VCaP (cell line): ENCODE measurements at regions not wholly inside any gene's neighbourhood (a gene's known extent, or its start where the extent isn't known, plus 50 kb on each side); places are given as distances from the start of the nearest gene placed in this dataset.

Experiments used
- H3K27ac ChIP-seq: fragments of 450-650 bp; 2 replicates; pipeline ENCODE4 v1.5.1; 2017
- TF ChIP-seq, protein P1 (sequence below): fragments of 450-650 bp; conservative IDR thresholded peaks from 2 replicates; pipeline ENCODE4 v1.5.1; 2017; ENCODE audit warnings: mild to moderate bottlenecking, moderate library complexity

DNA sequence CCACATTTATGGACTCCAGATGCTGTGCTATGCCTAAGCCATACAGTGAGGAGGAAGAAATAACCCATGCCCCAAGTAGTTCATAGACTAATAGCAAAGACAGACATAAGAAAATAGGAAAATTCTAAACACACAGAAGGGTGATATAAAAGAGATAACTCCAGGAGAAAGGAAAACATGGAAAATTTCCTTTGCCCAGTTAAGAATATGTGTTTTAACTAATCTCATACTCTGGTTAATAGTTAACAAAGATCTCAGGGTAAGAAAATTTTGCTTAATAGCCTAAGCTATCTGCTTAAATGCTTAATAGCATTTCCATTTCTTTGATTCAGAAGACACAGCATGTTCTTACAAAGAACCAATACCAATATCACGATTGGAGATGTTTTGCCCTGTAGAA, 358.0 kb downstream of the MSX2 start:
- H3K27ac ChIP-seq = no peak overlapping the region
- TF ChIP-seq, protein P1, sequence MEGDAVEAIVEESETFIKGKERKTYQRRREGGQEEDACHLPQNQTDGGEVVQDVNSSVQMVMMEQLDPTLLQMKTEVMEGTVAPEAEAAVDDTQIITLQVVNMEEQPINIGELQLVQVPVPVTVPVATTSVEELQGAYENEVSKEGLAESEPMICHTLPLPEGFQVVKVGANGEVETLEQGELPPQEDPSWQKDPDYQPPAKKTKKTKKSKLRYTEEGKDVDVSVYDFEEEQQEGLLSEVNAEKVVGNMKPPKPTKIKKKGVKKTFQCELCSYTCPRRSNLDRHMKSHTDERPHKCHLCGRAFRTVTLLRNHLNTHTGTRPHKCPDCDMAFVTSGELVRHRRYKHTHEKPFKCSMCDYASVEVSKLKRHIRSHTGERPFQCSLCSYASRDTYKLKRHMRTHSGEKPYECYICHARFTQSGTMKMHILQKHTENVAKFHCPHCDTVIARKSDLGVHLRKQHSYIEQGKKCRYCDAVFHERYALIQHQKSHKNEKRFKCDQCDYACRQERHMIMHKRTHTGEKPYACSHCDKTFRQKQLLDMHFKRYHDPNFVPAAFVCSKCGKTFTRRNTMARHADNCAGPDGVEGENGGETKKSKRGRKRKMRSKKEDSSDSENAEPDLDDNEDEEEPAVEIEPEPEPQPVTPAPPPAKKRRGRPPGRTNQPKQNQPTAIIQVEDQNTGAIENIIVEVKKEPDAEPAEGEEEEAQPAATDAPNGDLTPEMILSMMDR = no peak

DNA sequence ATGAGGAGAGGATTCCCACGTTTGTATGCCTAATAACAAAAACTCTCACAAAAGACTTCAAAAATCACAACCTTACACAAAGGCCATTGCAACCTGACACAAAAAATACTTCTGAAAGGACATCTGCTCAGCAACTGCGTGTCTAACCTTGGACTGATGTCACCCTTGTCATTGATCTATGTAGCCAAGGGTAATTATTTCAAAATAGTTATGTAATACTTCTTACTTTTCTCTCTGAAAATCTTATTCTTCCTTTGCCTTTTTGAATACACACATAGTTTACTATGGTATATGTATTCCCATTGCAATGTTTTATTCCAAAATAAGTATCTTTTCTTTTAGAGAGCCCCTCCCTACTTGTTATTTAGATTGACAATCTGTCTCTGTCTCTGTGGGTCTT, 355.3 kb downstream of the MSX2 start:
- no peak overlapping the region for H3K27ac ChIP-seq

DNA sequence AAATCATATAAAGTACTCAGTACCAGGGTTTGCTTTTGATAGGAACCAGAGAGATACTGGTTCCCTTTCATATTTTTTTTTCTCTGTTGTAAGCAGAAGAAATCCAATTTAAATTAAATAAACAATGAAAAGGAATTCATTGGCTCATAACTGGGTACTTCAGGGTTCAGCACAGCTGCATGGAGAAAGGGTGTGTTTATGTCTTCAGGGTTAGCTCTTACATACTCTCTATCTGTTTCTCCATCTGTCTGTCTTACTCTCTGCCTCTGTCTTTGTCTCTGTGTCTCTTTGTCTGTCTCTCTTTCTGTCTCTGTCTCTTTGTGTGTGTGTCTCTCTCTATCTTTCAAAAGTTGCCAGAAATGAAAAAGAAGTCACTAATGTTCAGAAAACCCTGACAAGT, 345.9 kb downstream of the MSX2 start:
- TF ChIP-seq, protein P1 = no peak
- no peak overlapping the region for H3K27ac ChIP-seq

More for the DNA sequence above, 355.3 kb downstream of the MSX2 start:
- TF ChIP-seq, protein P1 = no peak

DNA sequence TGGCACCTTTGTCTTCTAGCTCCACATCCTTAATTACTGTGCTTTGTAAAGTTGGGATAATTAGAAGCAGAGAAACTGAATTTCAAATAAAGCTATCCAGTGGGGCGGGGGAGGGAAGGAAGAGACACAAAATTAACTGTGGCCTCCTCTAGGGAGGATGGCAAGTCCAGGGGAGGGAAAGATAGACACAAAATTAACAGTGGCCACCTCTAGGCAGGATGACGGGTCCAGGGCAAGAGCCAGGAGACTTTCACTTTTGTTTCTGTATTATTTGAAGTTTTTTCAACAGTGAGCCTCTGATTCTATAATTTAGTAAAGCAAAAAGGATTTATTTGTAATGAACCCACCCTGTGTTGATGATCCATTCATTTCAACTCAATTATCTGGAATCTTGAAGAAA, 335.9 kb downstream of the MSX2 start:
- TF ChIP-seq, protein P1 = no peak
- H3K27ac ChIP-seq = no peak overlapping the region

DNA sequence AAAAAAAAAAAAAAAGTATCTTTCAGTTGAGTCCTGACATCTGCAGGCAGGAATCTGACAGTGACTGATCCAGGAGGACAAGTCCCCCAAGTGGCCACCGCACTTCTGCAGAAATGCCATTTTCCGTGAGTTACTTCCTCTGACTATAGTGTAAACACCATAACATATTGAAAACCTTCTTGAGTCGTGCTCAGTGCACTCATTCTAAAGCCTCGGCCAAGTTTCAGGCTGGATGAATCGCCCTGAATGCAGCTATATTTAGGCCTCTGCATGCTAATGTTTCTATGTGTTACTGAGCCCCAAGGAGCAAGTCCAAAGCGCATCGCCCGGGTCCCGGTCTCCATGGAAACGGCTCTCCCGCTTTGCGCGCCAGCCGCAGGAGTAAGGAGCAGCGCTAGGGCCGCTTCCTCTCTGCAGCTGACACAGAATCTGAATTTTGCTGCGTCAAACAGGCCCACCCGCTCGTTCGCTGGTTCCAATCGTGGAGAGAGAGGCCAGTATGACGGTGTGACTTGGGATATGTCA, 335.4 kb downstream of the MSX2 start:
- H3K27ac ChIP-seq = no peak overlapping the region
- TF ChIP-seq, protein P1 = no peak

DNA sequence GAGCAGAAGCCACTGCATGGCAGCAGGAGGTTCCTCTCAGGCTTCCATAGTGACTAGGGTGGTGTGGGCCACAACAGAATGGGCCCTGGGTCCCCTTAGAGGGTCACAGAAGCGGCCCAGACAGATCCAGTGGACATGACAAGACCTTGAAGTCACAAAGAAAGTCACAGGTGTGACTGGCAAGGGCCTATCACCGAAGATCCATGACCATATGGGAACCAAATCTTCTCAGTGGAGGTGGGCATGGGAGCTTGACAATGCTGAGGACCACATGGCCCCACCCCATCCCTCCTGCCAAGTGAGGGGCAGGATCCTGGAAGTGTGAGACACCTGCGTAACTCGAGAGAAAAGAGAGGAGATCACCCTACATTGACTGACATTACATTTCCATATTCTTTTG, 332.4 kb downstream of the MSX2 start:
- TF ChIP-seq, protein P1 = no peak

DNA sequence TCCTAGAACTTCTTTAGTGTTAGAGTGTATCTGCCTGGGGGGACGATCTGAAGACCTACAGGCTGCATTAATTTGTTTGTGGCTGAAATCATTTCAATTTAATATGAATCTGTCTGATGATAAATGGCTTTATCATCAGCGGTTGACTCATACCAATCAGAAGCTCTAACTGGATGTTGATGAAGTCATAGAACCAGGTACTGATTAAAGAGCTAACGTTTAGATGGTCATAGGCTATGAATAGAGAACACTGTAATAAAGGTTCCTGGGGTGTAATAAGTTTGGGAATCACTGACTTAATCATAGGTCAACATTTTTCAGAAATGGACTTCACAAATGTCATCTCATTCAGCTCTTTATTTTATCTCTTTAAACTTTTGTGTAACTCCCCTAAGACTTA, 329.9 kb downstream of the MSX2 start:
- TF ChIP-seq, protein P1 = no peak
- no peak overlapping the region for H3K27ac ChIP-seq

More for the DNA sequence above, 332.4 kb downstream of the MSX2 start:
- H3K27ac ChIP-seq = no peak overlapping the region
